Activated CD4-positive, alpha-beta T cell treated with anti-CD3 and anti-CD28 coated beads, Interleukin-10, Interleukin-2, amounts not matched to agents 100 ng/mL and 50 ng/mL, durations not matched to agents 16 hours and 8 hours (primary cell): ENCODE measurements at regions not wholly inside any gene's neighbourhood (a gene's known extent, or its start where the extent isn't known, plus 50 kb on each side); places are given as distances from the start of the nearest gene placed in this dataset.

Experiments
- DNase-seq: peaks from one replicate; pipeline ENCODE4 v3.0.0-alpha.2; 2020

DNA sequence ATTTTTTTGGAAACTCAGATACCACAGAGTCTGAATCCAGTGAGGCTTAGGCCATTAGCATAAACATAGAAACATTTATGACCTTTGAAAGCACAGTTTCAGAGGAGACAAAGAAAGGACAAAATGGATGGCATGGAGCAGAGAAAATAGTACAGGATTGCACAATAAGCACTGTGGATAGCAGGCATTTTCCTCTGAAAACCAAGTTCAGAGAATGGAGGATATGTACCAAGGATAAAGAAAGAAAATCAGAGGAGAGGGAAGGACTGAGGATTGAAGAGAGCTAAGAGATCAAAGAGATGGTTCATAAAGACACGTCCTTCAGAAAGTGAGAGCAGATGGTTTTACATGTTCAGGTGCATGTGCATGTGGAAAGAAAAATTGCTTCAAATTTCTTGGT, 707.2 kb upstream of the CELF2 start:
- no peak for DNase-seq

GRCh38 chr10:10311966-10312365, 705.7 kb upstream of the CELF2 start:
- DNase-seq = no peak

DNA sequence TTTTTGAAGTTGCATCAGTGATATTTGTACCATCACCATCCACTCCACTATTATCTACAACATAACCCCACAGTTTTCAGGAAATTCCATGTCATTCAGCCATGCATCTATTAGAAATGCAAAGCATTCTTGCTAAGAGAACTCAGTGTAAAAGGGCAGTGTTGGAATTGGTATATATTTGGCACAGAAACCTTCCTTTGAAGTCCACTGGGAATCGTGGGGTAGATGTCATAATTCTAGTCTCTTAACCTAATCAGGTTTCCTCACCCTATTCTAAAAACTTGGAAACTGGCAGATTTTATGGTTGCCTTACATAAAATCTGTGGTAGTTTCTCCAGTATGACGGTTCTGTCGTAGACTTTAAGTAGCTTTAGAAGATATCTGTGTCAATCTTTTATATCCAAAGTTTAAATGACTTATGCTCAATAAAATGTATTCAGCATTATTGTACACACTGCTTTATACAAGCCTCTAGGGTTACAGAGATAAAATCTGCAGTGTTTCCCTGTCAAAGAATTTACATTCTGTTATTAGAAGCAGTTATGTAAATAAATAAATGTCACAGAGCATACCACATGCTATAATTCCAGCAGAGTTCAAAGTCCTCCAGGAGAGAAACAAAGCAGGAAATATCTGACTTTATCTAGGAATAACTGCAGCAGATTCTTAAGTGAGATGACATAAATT, 704.4 kb upstream of the CELF2 start:
- no peak for DNase-seq

DNA sequence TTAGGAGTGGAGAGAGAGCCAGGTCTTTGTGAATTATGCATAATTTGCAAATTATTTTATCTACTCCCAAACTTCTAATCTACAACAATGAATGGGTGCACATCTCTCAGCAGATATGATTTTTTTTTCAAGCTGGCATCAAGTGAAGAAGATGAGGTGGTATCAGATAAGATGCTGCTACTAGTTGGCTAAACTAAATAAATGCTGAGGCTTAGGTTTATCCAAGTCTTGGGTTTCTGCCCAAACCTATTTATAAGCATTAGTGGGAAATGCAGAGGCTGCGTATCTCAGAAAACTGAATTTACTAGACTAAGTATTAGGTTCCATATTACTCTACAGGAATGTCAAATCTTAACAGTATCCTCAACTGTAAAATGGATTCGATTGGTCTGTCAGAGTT, 703.0 kb upstream of the CELF2 start:
- DNase-seq = no peak

GRCh38 chr10:10315989-10316388, 701.7 kb upstream of the CELF2 start:
- no peak for DNase-seq

DNA sequence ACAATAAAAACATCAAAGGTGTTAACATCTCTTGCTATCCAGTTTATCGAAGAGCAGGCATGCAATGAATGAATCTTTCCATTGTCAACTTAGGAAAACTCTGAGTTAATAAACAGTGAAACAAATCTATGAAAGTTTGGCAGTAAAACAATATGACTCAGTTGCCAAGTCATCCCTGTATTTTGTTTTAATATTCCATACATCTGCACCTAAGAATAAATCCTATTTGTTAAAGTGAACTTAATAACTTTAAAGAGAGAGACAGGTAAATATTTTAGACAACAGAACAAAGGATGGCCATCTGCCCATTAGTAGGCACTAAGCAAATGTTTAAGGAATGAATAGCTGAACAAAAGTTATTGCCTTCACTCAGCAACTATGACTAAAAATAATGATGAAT, 700.5 kb upstream of the CELF2 start:
- DNase-seq = no peak

DNA sequence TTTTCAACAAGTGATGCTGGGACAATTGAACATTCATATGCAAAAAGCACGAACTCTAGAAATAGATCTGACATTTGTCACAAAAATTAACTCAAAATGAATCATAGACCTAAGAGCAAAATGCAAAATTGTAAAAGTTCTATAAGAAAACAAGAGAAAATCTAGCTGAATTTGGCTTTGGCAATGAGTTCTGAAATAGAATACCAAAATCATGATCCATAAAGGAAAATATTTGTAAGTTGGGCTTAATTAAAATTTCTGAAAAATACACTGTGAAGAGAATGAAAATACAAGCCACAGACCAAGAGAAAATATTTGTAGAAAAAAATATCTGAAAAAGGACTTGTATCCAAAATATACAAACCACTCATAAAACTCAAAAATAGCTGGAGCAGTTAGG, 698.8 kb upstream of the CELF2 start:
- DNase-seq = no peak

- no peak for DNase-seq
These were observed 696.7 kb upstream of the CELF2 start for GRCh38 chr10:10320956-10321355.

DNA sequence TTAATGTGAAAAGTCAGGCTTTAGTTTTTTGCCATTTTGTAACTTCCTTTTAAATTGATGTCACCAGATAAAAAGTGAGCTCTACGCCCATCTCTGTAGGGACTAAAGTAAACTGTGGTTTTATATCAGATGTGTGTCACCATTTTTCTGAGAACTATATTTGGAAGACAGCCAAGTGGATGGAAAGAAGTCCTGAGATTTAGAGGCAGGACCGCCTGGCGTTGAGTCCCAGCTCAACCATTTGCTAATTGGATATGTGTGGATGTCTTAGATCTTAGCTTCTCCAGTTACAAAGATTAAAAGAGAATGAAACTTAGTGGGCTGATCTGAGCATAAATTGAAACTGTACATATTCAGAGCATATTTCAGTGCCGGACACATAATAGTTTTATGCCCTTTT, 691.6 kb upstream of the CELF2 start:
- DNase-seq = no peak

- DNase-seq = no peak
These were observed 689.7 kb upstream of the CELF2 start for GRCh38 chr10:10327934-10328333.

- DNase-seq = no peak
These were observed 687.3 kb upstream of the CELF2 start for GRCh38 chr10:10330418-10330817.

GRCh38 chr10:10332786-10333185, 684.9 kb upstream of the CELF2 start:
- no peak for DNase-seq

- no peak for DNase-seq
These were observed 684.0 kb upstream of the CELF2 start for GRCh38 chr10:10333622-10334021.

- DNase-seq = no peak
These were observed 679.3 kb upstream of the CELF2 start for GRCh38 chr10:10338339-10338738.

DNA sequence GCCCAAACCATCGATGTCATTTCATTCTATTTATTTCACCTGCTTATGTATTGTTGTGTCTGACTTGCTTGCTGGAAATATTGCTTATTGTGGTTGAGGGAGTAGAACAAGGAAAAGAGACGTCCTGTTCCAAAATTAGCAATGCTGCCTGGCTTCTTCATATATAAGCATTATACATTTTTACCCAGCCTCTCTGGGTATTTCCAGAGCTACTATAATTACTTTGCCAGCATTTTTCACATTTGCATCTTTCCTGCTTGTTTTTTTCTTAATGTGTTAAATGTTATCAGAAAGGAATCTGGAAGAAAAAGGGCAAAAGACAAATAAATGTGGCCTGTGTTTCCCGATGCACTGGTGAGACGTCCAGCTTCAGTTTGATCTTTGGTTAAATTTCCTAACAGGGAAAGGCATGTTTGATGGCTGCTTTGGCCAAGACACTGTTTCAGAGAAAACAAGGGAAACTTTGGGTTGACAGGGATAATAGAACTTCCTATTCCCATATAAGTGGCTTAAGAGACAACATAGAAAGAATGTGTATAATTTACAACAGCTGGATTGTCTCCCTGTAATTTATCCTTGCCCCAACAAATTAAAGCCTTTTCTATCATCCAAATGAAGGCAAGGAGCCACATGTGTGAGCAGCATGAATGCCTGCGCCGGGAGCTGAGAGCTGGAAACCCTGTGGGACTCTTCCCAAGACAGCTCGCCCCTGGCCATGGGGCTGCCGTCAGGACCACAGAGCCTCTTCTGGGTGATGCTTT, 671.1 kb upstream of the CELF2 start:
- no peak for DNase-seq

DNA sequence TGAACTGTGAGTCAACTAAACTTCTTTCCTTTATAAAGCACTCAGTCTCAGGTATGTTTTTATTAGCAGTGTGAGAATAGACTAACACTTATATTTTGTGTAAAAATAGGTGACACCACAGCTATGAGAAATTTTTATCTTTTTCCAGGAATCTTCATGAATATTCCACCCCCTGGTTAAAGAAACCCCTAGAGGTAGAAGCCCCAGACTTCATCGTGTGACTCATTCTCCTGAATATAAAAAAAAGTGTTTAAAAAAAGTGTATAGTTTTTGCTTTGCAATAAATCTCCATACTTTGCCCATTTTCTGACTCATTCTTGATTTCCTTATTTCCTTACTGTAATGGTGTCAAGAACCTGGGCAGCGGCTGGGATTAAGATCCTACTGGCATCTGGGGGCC, 667.6 kb upstream of the CELF2 start:
- DNase-seq = no peak

DNA sequence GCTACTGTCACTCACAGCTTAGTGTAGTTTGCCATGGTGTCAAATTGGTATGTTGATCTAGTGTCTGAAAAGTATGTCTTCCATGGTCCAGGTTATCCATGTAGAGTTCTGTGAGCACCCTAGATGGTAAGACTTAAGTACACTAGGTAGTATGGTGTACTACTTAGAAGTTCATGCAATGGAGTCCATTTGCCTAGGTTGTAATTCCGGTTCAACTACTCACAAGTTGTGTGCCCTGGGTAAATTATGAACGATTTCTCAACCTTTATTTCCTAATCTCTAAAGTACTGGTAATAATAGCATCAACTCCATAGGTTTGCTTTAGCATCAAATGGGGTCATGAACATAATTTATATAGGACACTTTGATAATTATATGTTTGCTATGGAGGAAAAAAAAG, 666.2 kb upstream of the CELF2 start:
- no peak for DNase-seq

DNA sequence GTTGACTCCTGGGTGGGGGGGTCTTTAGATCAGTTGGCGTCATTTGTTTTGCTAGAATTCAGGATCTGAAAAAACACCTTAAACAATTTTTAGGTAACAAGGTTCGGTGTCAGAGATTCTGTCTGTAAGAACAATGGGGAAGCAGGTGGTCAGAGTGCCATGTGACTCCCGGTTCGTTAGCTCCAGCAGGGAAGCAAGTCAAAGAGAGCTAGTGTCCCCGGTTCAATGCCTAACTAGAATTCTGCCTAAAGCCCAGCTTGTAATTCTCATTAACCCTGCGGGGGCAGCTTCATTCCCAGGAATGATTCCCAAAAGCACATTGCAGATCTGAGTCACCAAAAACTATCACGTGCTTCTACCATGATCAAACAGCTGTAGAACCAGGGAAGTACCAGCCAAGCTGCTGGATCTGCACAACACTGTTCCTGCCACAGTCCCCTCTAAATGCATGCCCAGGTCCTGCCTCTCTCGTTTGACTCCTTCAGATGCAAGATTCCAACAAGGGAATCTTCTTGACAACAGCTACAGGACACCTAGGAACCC, 664.3 kb upstream of the CELF2 start:
- no peak for DNase-seq

DNA sequence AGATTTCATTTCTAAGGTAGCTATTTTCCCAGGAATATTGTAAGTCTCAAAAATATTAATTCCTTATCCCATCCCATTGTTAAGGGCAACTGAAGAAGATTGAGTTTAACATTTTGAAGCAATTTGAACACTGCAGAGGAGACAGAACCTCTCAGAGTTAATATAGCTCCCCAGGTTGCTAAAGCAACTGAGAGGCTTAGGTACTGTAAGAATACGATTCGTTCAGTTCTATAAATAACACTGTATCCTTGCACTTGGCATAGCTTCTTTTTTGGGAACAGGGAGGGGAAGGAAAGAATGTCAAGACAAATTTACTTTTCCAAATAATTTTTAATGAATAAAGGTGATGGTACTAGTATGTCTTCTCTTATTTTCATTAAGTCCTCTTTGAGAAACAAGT, 658.4 kb upstream of the CELF2 start:
- DNase-seq = no peak

DNA sequence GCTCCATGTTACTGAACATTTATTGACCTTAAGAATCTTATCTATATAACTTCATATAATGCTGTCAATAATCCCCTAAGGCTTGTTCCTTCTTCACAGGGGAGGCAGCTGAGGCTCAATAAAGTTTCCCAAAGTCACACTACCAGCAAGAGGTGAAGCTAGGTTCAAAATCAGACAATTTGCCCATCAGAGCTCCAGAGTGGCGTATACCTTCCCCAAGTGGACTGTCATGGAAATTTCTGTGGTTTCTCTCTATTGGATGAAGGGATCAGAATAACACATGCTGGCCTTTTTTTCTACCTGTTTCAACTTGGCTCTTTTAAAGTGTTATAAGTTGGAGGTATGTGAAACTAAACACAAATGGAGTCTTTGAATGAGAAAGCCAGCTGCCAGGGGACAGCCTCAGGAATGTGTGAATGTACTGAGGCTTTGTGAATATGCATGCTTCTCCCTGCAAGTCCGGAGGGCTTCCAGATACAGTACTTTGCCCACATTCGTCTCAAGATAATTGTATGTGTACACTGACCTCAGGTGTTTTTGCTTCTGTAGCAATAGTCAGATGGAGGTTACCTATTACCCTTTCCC, 656.3 kb upstream of the CELF2 start:
- no peak for DNase-seq

- DNase-seq = no peak
These were observed 654.9 kb upstream of the CELF2 start for GRCh38 chr10:10362800-10363199.

DNA sequence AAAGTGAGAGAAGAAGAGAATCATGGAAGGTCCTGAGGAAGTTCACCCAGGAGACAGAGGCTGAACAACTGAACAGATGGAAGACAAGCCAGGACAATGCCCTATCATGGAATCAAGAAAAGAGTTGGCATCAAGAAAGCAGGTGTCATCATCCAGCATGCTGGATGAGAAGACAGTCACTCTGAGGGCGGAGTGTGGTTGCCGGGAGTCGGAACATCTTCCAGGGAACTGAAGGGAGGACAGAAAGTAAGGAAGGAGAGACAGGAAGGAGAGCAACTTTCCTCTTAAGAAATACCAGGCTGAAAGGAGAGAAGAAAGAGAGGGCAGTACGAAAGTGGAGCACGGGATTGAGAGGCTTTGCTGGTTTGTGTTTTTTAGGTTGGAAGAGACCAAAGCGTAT, 654.5 kb upstream of the CELF2 start:
- no peak for DNase-seq

GRCh38 chr10:10364902-10365301, 652.8 kb upstream of the CELF2 start:
- DNase-seq = no peak

- no peak for DNase-seq
These were observed 652.0 kb upstream of the CELF2 start for GRCh38 chr10:10365676-10366075.
